Vagina (tissue), 2 donors: ENCODE measurements at regions not wholly inside any gene's neighbourhood (a gene's known extent, or its start where the extent isn't known, plus 50 kb on each side); places are given as distances from the start of the nearest gene placed in this dataset.
"Not testable (repeated sequence)": the region's sequence is repeated elsewhere in the genome, so short reads cannot be mapped to it uniquely, and the experiment has no call there.

Experiments used
- DNase-seq, 2 donors: peaks; one replicate each; pipeline ENCODE4 v3.0.0-alpha.2; 2017; ENCODE audit errors: extremely low spot score in 2 of 2
- H3K27ac ChIP-seq: fragments of 200-600 bp; sonication (generic); one replicate; pipeline ENCODE4 v1.5.1; 2019
- H3K27me3 ChIP-seq: fragments of 200-600 bp; sonication (generic); one replicate; pipeline ENCODE4 v1.5.1; 2019
- H3K36me3 ChIP-seq, 2 donors: fragments of 200-600 bp; sonication (generic); one replicate each; pipeline ENCODE4 v1.5.1; 2017 to 2019
- H3K4me1 ChIP-seq: fragments of 200-600 bp; sonication (generic); one replicate; pipeline ENCODE4 v1.5.1; 2019
- H3K4me3 ChIP-seq, 2 donors: fragments of 200-600 bp; sonication (generic); 1 replicate in 1 of 2; 2 replicates in 1 of 2; pipeline ENCODE4 v1.5.1; 2016 to 2019
- H3K9me3 ChIP-seq: fragments of 200-600 bp; sonication (generic); one replicate; pipeline ENCODE4 v1.5.1; 2019
- POLR2A ChIP-seq, 2 donors: fragments of 450-650 bp; IDR thresholded peaks; one replicate each; pipeline ENCODE4 v1.6.1; 2017; ENCODE audit warnings: antibody characterized with exemption in 2 of 2, mild to moderate bottlenecking in 2 of 2, moderate library complexity in 2 of 2
- POLR2AphosphoS5 ChIP-seq, 2 donors: sonication (generic); formaldehyde crosslinking; IDR thresholded peaks; one replicate each; pipeline ENCODE4 v1.9.0; 2017; ENCODE audit warnings: antibody characterized with exemption in 2 of 2, mild to moderate bottlenecking in 2 of 2, low read depth in 1 of 2; ENCODE audit not compliant: insufficient read depth in 1 of 2
- intact Hi-C: fragments of 100-400 bp; cut with DNase I; formaldehyde crosslinking; loops from one replicate; pipeline ENCODE4 v1.15.1; 2023
- TF ChIP-seq, protein P1 (sequence below), 3 experiments: fragments of 450-650 bp in 2 of 3; fragments of 200-600 bp in 1 of 3; sonication (generic) in 1 of 3; IDR thresholded peaks; one replicate each; pipeline ENCODE4 v1.5.1; 2017 to 2019; ENCODE audit warnings: antibody characterized with exemption in 3 of 3, mild to moderate bottlenecking in 2 of 3, moderate library complexity in 2 of 3

DNA sequence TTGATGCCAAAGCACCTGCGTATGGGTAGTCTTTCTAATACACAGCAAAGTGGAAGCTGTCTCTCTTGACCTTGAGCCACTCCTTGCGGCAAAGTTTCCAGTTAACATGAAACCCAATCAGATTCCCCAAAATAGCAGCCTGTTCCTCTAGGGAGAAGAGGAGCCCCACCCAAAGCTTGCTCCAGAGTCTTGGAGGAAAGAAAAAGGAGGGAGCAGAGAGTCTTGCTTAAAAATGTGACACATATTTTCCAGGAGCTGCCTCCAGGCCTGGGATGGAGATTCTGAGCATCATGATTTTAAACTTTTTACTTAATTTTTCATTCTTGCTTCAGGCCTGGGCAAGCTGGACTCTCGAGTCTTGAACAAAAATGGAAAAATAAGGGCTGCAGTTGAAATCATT lies 223.5 kb upstream of the TNC start:
- Histone ChIP-seq H3K27ac (peak overlapping the region; percentile 46), H3K9me3 (no peaks in the 10 kb centered on the region), H3K4me3 (no peak overlapping the region), H3K36me3 (no peaks in the 10 kb centered on the region), H3K27me3 (no peaks in the 10 kb centered on the region), H3K4me1 (peaks cover 14% of the 10 kb centered on the region)
- TF ChIP-seq POLR2A (IDR thresholded peaks at IDR 0.05) (no peak), POLR2AphosphoS5 (IDR thresholded peaks at IDR 0.05; ENCODE audit: insufficient read depth in 1 of 2, low read depth in 1 of 2) (no peak)
- TF ChIP-seq, protein P1, sequence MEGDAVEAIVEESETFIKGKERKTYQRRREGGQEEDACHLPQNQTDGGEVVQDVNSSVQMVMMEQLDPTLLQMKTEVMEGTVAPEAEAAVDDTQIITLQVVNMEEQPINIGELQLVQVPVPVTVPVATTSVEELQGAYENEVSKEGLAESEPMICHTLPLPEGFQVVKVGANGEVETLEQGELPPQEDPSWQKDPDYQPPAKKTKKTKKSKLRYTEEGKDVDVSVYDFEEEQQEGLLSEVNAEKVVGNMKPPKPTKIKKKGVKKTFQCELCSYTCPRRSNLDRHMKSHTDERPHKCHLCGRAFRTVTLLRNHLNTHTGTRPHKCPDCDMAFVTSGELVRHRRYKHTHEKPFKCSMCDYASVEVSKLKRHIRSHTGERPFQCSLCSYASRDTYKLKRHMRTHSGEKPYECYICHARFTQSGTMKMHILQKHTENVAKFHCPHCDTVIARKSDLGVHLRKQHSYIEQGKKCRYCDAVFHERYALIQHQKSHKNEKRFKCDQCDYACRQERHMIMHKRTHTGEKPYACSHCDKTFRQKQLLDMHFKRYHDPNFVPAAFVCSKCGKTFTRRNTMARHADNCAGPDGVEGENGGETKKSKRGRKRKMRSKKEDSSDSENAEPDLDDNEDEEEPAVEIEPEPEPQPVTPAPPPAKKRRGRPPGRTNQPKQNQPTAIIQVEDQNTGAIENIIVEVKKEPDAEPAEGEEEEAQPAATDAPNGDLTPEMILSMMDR (IDR thresholded peaks at IDR 0.05): no peak
- intact Hi-C loops: no loop called here
- no peak for DNase-seq

DNA sequence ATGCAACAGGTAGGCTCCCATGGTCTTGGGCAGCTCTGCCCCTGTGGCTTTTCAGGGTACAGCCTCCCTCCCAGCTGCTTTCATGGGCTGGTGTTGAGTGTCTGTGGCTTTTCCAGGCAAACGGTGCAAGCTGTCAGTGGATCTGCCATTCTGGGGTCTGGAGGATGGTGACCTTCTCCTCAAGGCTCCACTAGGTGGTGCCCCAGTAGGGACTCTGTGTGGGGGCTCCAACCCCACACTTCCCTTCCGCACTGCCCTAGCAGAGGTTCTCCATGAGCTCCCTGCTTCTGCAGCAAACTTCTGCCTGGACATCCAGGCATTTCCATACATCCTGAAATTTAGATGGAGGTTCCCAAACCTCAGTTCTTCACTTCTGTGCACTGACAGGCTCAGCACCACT lies 229.8 kb upstream of the TNC start:
- H3K36me3 ChIP-seq, DNase-seq, H3K27me3 ChIP-seq, H3K9me3 ChIP-seq, H3K4me3 ChIP-seq, H3K27ac ChIP-seq, H3K4me1 ChIP-seq, intact Hi-C loops: not testable (repeated sequence)

DNA sequence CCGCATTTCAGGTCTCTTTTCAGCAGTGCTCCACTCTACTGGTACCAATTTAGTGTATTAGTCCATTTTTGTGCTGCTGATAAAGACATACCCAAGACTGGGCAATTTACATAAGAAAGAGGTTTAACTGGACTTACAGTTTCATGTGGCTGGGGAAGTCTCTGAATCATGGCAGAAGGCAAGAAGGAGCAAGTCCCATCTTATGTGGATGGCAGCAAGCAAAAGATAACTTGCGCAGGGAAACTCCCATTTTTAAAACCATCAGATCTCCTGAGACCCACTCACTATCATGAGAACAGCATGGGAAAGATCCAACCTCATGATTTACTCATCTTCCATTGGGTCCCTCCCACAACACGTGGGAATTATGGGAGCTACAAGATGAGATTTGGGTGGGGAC lies 231.0 kb upstream of the TNC start:
- H3K27ac ChIP-seq, intact Hi-C loops, H3K36me3 ChIP-seq, H3K27me3 ChIP-seq, H3K9me3 ChIP-seq, H3K4me1 ChIP-seq, H3K4me3 ChIP-seq, DNase-seq: not testable (repeated sequence)

DNA sequence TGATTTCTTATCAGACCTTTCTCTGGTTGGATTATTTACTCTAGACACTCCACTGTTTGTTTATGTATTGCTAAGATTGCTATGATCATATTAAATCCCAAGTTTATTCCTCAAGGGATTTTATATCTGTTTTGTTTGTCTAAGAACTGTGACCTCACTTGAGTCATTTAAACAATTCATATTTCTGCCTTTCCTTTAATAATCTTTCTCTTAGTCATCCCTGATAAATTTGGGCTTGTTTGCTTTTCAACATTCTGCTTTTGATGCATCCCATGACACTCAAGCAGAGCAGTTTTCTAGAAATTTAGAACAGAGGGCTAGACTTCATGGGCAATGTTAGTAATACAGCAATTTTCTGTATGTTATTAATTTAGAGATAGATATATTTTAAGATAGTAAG lies 231.6 kb upstream of the TNC start:
- H3K4me3 ChIP-seq: no peak overlapping the region
- H3K4me1 ChIP-seq: no peaks in the 10 kb centered on the region
- H3K27me3 ChIP-seq: no peaks in the 10 kb centered on the region
- H3K9me3 ChIP-seq: no peaks in the 10 kb centered on the region
- H3K36me3 ChIP-seq: no peaks in the 10 kb centered on the region
- intact Hi-C loops: no loop called here
- no peak for DNase-seq
- TF ChIP-seq POLR2AphosphoS5 (IDR thresholded peaks at IDR 0.05; ENCODE audit: insufficient read depth in 1 of 2, low read depth in 1 of 2) (no peak), POLR2A (IDR thresholded peaks at IDR 0.05) (no peak)
- TF ChIP-seq, protein P1 (IDR thresholded peaks at IDR 0.05): no peak
- H3K27ac ChIP-seq: no peak overlapping the region

DNA sequence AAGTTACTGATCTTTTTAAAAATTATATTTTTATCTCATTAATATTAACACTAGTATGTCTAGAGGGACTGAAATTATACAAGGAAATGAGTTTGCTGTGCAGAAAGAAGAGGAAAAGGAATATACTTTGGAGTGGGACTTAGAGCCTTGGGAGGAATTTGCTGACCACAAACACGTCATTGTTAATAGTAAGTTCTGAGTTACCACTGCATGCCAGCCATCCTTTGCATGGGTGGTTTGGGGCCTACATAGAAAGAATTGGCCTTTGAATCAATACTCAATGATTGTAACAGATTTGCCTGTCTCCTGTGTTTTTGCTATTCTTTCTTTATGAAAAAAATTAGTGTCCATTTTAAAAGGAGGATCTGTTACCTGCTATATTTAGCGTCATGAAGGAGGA lies 232.6 kb upstream of the TNC start:
- H3K4me1 ChIP-seq: no peaks in the 10 kb centered on the region
- H3K27ac ChIP-seq: no peak overlapping the region
- TF ChIP-seq POLR2A (IDR thresholded peaks at IDR 0.05) (no peak), POLR2AphosphoS5 (IDR thresholded peaks at IDR 0.05; ENCODE audit: insufficient read depth in 1 of 2, low read depth in 1 of 2) (no peak)
- no peaks in the 10 kb centered on the region for H3K9me3 ChIP-seq
- intact Hi-C loops: no loop called here
- H3K36me3 ChIP-seq: no peaks in the 10 kb centered on the region
- no peaks in the 10 kb centered on the region for H3K27me3 ChIP-seq
- no peak overlapping the region for H3K4me3 ChIP-seq
- no peak for DNase-seq

DNA sequence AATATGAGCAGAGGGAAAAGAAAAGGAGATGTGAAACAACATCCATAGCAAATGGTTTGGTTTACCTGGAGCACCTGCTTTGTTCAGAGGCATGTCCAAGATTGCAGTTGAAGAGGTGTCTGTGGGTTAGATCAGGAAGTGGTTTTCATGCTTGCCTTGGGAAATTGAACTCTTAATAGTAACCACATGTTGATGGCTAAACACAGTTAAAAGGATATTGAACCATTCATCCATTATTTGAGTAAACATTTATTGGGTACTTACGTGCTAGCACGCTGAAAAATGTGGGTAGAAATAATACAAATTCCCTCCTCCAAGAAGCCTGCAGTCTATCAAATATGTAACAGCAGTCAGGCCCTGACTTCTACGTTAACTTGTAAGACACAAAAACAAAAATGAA lies 235.7 kb upstream of the TNC start:
- no peak for TF ChIP-seq POLR2A (IDR thresholded peaks at IDR 0.05)
- no peak for TF ChIP-seq POLR2AphosphoS5 (IDR thresholded peaks at IDR 0.05; ENCODE audit: insufficient read depth in 1 of 2, low read depth in 1 of 2)
- TF ChIP-seq, protein P1 (IDR thresholded peaks at IDR 0.05): no peak
- no peaks in the 10 kb centered on the region for H3K36me3 ChIP-seq
- no peak for DNase-seq
- no peak overlapping the region for H3K4me3 ChIP-seq
- intact Hi-C loops: no loop called here
- H3K27me3 ChIP-seq: no peaks in the 10 kb centered on the region
- no peaks in the 10 kb centered on the region for H3K9me3 ChIP-seq
- H3K4me1 ChIP-seq: no peaks in the 10 kb centered on the region
- no peak overlapping the region for H3K27ac ChIP-seq

DNA sequence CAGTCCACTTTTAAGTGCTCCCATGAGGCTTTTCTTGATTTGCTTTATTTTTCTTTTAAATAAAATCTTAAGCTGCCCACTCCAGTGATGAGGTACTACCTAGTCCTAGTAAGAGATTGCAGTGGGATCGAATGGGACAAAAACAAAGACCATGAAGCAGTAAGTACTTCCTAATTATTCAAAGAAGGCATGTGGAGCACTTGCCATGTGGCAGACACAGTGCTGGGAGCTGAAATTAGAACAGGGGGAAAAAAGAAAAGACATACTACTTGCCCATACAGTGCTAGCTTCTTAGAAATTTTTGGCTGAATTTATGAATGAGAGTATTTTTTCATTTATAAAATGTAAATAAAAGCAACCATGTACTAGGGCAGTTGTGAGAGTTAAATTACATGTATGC lies 239.9 kb upstream of the TNC start:
- intact Hi-C loops: no loop called here
- no peaks in the 10 kb centered on the region for H3K27me3 ChIP-seq

More for the DNA sequence above, 239.9 kb upstream of the TNC start:
- H3K36me3 ChIP-seq: no peaks in the 10 kb centered on the region
- H3K4me1 ChIP-seq: no peaks in the 10 kb centered on the region
- H3K27ac ChIP-seq: no peak overlapping the region
- no peaks in the 10 kb centered on the region for H3K9me3 ChIP-seq
- TF ChIP-seq, protein P1 (IDR thresholded peaks at IDR 0.05): no peak
- TF ChIP-seq POLR2A (IDR thresholded peaks at IDR 0.05) (no peak), POLR2AphosphoS5 (IDR thresholded peaks at IDR 0.05; ENCODE audit: insufficient read depth in 1 of 2, low read depth in 1 of 2) (no peak)
- DNase-seq: no peak
- no peak overlapping the region for H3K4me3 ChIP-seq
